SK-N-MC (cell line): ENCODE measurements at regions not wholly inside any gene's neighbourhood (a gene's known extent, or its start where the extent isn't known, plus 50 kb on each side); places are given as distances from the start of the nearest gene placed in this dataset.

Source experiments
- EZH2 ChIP-seq: fragments of 200-600 bp; sonication (generic); IDR thresholded peaks from one replicate; pipeline ENCODE4 v1.6.1; 2017; ENCODE audit warnings: antibody characterized with exemption
- FOXP2 ChIP-seq: optimal IDR thresholded peaks from 2 replicates; pipeline ENCODE3; 2011; ENCODE audit warnings: mild to moderate bottlenecking, moderate library complexity; ENCODE audit not compliant: insufficient read depth; ENCODE audit errors: extremely low read length, control extremely low read depth
- POLR2AphosphoS5 ChIP-seq: IDR thresholded peaks from 2 replicates; pipeline ENCODE4 v1.6.1; 2012; ENCODE audit warnings: mild to moderate bottlenecking, low read depth, low read length, borderline replicate concordance

DNA sequence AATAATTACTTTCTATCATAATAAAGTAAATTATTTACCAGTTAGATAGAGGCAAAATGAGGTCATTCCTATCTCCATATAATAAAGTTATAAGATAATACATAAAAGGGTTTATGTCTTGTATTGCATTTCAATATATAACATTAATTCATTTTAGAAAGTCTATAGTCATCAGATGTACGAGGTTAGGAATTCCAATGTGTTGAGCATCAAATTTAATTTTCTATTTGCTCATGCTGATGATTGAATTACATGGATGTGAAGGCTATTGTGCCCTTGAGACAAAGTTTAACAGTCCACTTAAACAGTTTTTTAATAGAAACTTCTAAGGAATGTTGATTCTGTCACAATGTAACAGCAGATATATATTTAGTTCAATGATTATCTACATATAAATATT lies 678.3 kb upstream of the LRRN3 start:
- no peak for TF ChIP-seq POLR2AphosphoS5
- no peak for TF ChIP-seq EZH2
- TF ChIP-seq FOXP2: no peak
